ENCODE measurements at regions not wholly inside any gene's neighbourhood (a gene's known extent, or its start where the extent isn't known, plus 50 kb on each side); places are given as distances from the start of the nearest gene placed in this dataset.
"Not testable (repeated sequence)": the region's sequence is repeated elsewhere in the genome, so short reads cannot be mapped to it uniquely, and the experiment has no call there.

DNA sequence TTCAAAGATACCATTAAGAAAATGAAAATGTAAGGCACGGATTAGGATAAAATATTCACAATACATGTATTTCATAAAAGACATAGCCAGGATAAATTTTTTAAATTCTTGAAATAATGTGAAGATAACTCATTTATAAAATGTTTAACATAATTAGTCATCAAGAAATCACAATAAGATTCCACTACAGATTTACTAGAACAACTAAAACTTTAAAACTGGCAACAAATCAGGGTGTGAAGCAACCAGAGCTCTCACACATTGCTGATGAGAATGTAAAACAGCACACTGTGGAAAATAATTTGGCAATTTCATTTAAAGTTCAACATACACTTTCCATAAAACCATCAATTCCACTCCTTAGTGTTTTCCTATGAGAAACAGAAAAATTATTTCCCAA lies 89.6 kb upstream of the UBE2E3 start:
- Mint-ChIP-seq H3K9me3 (no peaks in the 10 kb centered on the region), H3K27me3 (ENCODE audit: low read depth in 2 of 2) (peaks cover 0 to 7% of the 10 kb centered on the region in 2 donors), H3K4me1 (no peaks in the 10 kb centered on the region), H3K27ac (no peak overlapping the region), H3K4me3 (no peak overlapping the region), H3K36me3 (no peaks in the 10 kb centered on the region)
- H3K4me3 ChIP-seq (ENCODE audit: low read length) = no peak overlapping the region
- intact Hi-C loops (cut with micrococcal nuclease) = no loop called here
- H3K4me1 ChIP-seq (ENCODE audit: control insufficient read depth, insufficient read depth, low read length) = no peaks in the 10 kb centered on the region
- H3K27me3 ChIP-seq (ENCODE audit: control insufficient read depth, insufficient read depth, low read length) = no peaks in the 10 kb centered on the region
- ATAC-seq = no peak
- no peak overlapping the region for H3K27ac ChIP-seq (ENCODE audit: low read length)
- TF ChIP-seq, protein P1, sequence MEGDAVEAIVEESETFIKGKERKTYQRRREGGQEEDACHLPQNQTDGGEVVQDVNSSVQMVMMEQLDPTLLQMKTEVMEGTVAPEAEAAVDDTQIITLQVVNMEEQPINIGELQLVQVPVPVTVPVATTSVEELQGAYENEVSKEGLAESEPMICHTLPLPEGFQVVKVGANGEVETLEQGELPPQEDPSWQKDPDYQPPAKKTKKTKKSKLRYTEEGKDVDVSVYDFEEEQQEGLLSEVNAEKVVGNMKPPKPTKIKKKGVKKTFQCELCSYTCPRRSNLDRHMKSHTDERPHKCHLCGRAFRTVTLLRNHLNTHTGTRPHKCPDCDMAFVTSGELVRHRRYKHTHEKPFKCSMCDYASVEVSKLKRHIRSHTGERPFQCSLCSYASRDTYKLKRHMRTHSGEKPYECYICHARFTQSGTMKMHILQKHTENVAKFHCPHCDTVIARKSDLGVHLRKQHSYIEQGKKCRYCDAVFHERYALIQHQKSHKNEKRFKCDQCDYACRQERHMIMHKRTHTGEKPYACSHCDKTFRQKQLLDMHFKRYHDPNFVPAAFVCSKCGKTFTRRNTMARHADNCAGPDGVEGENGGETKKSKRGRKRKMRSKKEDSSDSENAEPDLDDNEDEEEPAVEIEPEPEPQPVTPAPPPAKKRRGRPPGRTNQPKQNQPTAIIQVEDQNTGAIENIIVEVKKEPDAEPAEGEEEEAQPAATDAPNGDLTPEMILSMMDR (IDR thresholded peaks at IDR 0.05) = no peak
- no peaks in the 10 kb centered on the region for H3K9me3 ChIP-seq (ENCODE audit: control insufficient read depth, insufficient read depth, low read length)
- H3K36me3 ChIP-seq (ENCODE audit: control insufficient read depth, insufficient read depth, low read length) = no peaks in the 10 kb centered on the region
- WGBS (ENCODE audit: insufficient coverage) = no CpG with 5 or more reads among the region's 1 CpG
- no peak for DNase-seq

DNA sequence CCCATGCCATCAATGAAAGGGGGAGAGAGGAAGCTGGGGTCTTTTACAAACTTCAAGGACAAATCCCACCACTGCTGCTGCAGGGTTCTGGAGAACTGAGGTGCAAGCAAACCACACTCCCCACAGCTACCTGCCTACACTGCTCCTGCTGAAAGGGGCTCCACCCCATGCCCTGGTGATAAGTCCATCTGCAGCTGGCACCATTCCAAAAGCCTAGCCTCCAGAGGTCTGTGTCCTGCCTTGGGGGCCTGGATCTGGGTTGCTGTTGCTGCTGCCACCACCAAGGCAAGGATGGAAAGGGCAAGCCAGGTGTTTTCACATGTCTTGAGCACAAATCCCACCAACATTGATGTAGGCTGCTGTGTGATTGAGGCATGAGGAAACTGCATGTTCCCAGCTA lies 97.4 kb upstream of the UBE2E3 start:
- H3K4me3 ChIP-seq (ENCODE audit: low read length) = no peak overlapping the region
- intact Hi-C loops (cut with micrococcal nuclease) = no loop called here
- Mint-ChIP-seq H3K9me3 (peaks cover 0 to 2% of the 10 kb centered on the region in 2 donors), H3K36me3 (no peaks in the 10 kb centered on the region), H3K4me1 (no peaks in the 10 kb centered on the region), H3K27ac (no peak overlapping the region), H3K27me3 (ENCODE audit: low read depth in 2 of 2) (peaks cover 0 to 6% of the 10 kb centered on the region in 2 donors), H3K4me3 (no peak overlapping the region)
- no peaks in the 10 kb centered on the region for H3K27me3 ChIP-seq (ENCODE audit: control insufficient read depth, insufficient read depth, low read length)
- TF ChIP-seq, protein P1 (IDR thresholded peaks at IDR 0.05) = no peak
- H3K27ac ChIP-seq (ENCODE audit: low read length) = no peak overlapping the region
- ATAC-seq (no peak), DNase-seq (no peak)
- no peaks in the 10 kb centered on the region for H3K4me1 ChIP-seq (ENCODE audit: control insufficient read depth, insufficient read depth, low read length)
- no peaks in the 10 kb centered on the region for H3K36me3 ChIP-seq (ENCODE audit: control insufficient read depth, insufficient read depth, low read length)
- H3K9me3 ChIP-seq (ENCODE audit: control insufficient read depth, insufficient read depth, low read length) = no peaks in the 10 kb centered on the region

DNA sequence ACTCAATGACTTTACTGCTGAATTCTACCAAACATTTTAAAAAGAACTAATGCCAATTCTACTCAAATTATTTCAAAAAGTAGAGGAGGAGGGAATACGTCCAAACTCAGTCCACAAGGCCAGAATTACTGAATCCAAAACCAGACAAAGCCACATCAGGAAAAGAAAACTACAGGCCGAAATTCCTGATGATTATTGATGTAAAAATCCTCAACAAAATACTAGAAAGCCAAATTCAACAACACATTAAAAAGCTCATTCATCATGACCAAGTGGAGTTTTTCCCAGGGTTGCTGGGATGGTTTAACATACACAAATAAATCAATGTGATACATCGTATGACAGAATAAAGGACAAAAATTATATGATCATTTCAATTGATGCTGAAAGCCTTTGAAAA lies 103.9 kb upstream of the UBE2E3 start:
- Histone ChIP-seq H3K36me3 (ENCODE audit: control insufficient read depth, insufficient read depth, low read length) (no peaks in the 10 kb centered on the region), H3K27ac (ENCODE audit: low read length) (no peak overlapping the region), H3K9me3 (ENCODE audit: control insufficient read depth, insufficient read depth, low read length) (no peaks in the 10 kb centered on the region), H3K27me3 (ENCODE audit: control insufficient read depth, insufficient read depth, low read length) (no peaks in the 10 kb centered on the region), H3K4me3 (ENCODE audit: low read length) (no peak overlapping the region), H3K4me1 (ENCODE audit: control insufficient read depth, insufficient read depth, low read length) (no peaks in the 10 kb centered on the region)
- intact Hi-C loops (cut with micrococcal nuclease) = no loop called here
- TF ChIP-seq, protein P1 (IDR thresholded peaks at IDR 0.05) = no peak
- DNase-seq = no peak
- no peak overlapping the region for H3K4me3 Mint-ChIP-seq
- H3K4me1 Mint-ChIP-seq = no peaks in the 10 kb centered on the region
- no peaks in the 10 kb centered on the region for H3K36me3 Mint-ChIP-seq
- no CpG with 5 or more reads among the region's 3 CpGs for WGBS (ENCODE audit: insufficient coverage)
- ATAC-seq = no peak
- H3K27ac Mint-ChIP-seq = no peak overlapping the region
- peaks cover 6 to 40% of the 10 kb centered on the region in 2 donors for H3K27me3 Mint-ChIP-seq (ENCODE audit: low read depth in 2 of 2)
- H3K9me3 Mint-ChIP-seq = peaks cover 0 to 4% of the 10 kb centered on the region in 2 donors

DNA sequence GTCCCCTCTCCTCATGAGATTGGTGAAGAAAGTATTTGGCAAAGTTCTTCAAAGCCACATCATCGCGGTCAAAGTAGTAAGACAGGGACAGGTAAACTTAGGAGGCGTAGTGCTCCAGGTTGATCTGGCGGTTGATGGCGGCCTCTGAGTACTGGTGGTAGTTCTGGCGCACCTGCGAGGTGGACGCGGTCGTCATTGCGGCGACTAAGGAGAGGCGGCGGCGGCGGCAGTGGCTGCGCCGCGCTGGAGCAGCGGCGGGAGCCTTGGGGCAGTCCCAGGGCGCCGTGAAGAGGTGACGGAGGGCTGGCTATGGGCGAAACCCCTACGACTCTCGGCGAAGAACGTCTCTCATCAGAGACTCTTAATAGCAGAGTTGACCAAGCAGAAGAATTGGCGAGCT lies 107.2 kb upstream of the UBE2E3 start:
- H3K27me3 ChIP-seq (ENCODE audit: control insufficient read depth, insufficient read depth, low read length) = no peaks in the 10 kb centered on the region
- 72% methylated on average over 24 of the region's 30 CpGs for WGBS (ENCODE audit: insufficient coverage)
- no peak for DNase-seq
- Mint-ChIP-seq H3K4me1 (no peaks in the 10 kb centered on the region), H3K27ac (no peak overlapping the region), H3K27me3 (ENCODE audit: low read depth in 2 of 2) (peaks cover 3 to 40% of the 10 kb centered on the region in 2 donors), H3K4me3 (no peak overlapping the region), H3K36me3 (no peaks in the 10 kb centered on the region), H3K9me3 (peaks cover 0 to 4% of the 10 kb centered on the region in 2 donors)
- intact Hi-C loops (cut with micrococcal nuclease) = no loop called here
- no peak overlapping the region for H3K4me3 ChIP-seq (ENCODE audit: low read length)
- TF ChIP-seq, protein P1 (IDR thresholded peaks at IDR 0.05) = no peak
- H3K4me1 ChIP-seq (ENCODE audit: control insufficient read depth, insufficient read depth, low read length) = no peaks in the 10 kb centered on the region
- no peaks in the 10 kb centered on the region for H3K9me3 ChIP-seq (ENCODE audit: control insufficient read depth, insufficient read depth, low read length)
- no peak overlapping the region for H3K27ac ChIP-seq (ENCODE audit: low read length)
- H3K36me3 ChIP-seq (ENCODE audit: control insufficient read depth, insufficient read depth, low read length) = no peaks in the 10 kb centered on the region
- ATAC-seq = no peak

DNA sequence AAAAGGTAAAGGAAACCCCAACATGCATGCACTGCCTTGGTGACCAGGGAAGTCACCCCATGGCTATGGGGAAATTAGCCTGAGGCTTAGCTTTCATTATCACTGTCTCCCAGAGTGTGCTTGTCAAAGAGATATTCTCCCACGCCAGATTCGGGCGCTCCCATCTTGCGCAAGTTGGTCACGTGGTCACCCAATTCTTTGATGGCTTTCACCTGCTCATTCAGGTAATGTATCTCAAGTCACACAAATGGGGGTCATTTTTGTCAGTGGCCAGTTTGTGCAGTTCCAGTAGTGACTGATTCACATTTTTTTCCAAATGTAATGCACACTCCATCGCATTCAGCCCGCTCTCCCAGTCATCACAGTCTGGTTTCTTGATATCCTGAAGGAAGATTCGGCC lies 107.6 kb upstream of the UBE2E3 start:
- H3K4me3 ChIP-seq (ENCODE audit: low read length); H3K9me3 ChIP-seq (ENCODE audit: control insufficient read depth, insufficient read depth, low read length); H3K27ac Mint-ChIP-seq; H3K27ac ChIP-seq (ENCODE audit: low read length); H3K36me3 Mint-ChIP-seq; H3K4me1 Mint-ChIP-seq; H3K4me1 ChIP-seq (ENCODE audit: control insufficient read depth, insufficient read depth, low read length); ATAC-seq; H3K36me3 ChIP-seq (ENCODE audit: control insufficient read depth, insufficient read depth, low read length); H3K9me3 Mint-ChIP-seq; H3K27me3 ChIP-seq (ENCODE audit: control insufficient read depth, insufficient read depth, low read length); intact Hi-C loops (cut with micrococcal nuclease); DNase-seq; H3K4me3 Mint-ChIP-seq: not testable (repeated sequence)
- 93% methylated on average over 5 of the region's 8 CpGs for WGBS (ENCODE audit: insufficient coverage)
- H3K27me3 Mint-ChIP-seq (ENCODE audit: low read depth in 2 of 2) = peaks cover 3 to 40% of the 10 kb centered on the region in 2 donors

Data from natural killer cell (primary cell).